OCI-LY7 (cell line): ENCODE measurements at regions not wholly inside any gene's neighbourhood (a gene's known extent, or its start where the extent isn't known, plus 50 kb on each side); places are given as distances from the start of the nearest gene placed in this dataset.
"Not testable (repeated sequence)": the region's sequence is repeated elsewhere in the genome, so short reads cannot be mapped to it uniquely, and the experiment has no call there.

Source experiments
- BruUV-seq: library from RNA; stranded (reverse); fragments of 400-500 nt; replicated peaks from 2 replicates; lab custom pipeline; 2021; lab: Mats Ljungman, UMichigan
- CTCF ChIA-PET: fragments of 300-600 bp; sonication (Branson Sonifier 250); formaldehyde crosslinking; loops from one replicate; lab custom pipeline; 2022; ENCODE audit warnings: antibody characterized with exemption; ENCODE audit not compliant: unreplicated experiment; lab: Charles Lee
- POLR2A ChIA-PET: fragments of 300-600 bp; sonication (Branson Sonifier 250); formaldehyde crosslinking; loops from one replicate; lab custom pipeline; 2022; ENCODE audit warnings: antibody characterized with exemption; lab: Charles Lee
- DNase-seq: peaks from one replicate; pipeline ENCODE4 v3.0.0-alpha.2; 2015; ENCODE audit warnings: low spot score
- H2AFZ ChIP-seq: fragments of 200-600 bp; sonication (generic), shearing (Covaris generic); 2 replicates; pipeline ENCODE4 v1.6.1; 2014; ENCODE audit warnings: mild to moderate bottlenecking, antibody characterized with exemption, low read length, moderate library complexity
- H3K27ac ChIP-seq: fragments of 200-600 bp; sonication (generic); 2 replicates; pipeline ENCODE4 v1.5.1; 2014; ENCODE audit warnings: mixed run types, low read depth, mild to moderate bottlenecking, moderate library complexity, low read length, inconsistent platforms; ENCODE audit not compliant: poor library complexity, severe bottlenecking
- H3K36me3 ChIP-seq: fragments of 200-600 bp; sonication (generic); 2 replicates; pipeline ENCODE4 v1.6.1; 2014; ENCODE audit warnings: mild to moderate bottlenecking, antibody characterized with exemption, low read length, moderate library complexity, mixed read lengths; ENCODE audit not compliant: insufficient read depth
- H3K4me1 ChIP-seq: fragments of 200-600 bp; sonication (generic); 2 replicates; pipeline ENCODE4 v1.5.1; 2014; ENCODE audit warnings: mild to moderate bottlenecking, low read length; ENCODE audit not compliant: insufficient read depth, poor library complexity, severe bottlenecking
- H3K4me2 ChIP-seq: fragments of 200-600 bp; sonication (generic); 2 replicates; pipeline ENCODE4 v1.6.1; 2014; ENCODE audit warnings: mild to moderate bottlenecking, low read length
- H3K4me3 ChIP-seq: fragments of 200-600 bp; sonication (generic); 2 replicates; pipeline ENCODE4 v1.5.1; 2014; ENCODE audit warnings: mild to moderate bottlenecking, low read depth, low read length; ENCODE audit not compliant: poor library complexity, severe bottlenecking
- H3K79me2 ChIP-seq: fragments of 200-600 bp; sonication (generic); 2 replicates; pipeline ENCODE4 v1.6.1; 2016; ENCODE audit warnings: low read depth, mild to moderate bottlenecking, low read length, moderate library complexity, mixed read lengths; ENCODE audit not compliant: insufficient read depth
- H3K9me2 ChIP-seq: fragments of 200-600 bp; sonication (generic); 2 replicates; pipeline ENCODE4 v1.6.1; 2016; ENCODE audit warnings: mild to moderate bottlenecking, low read length, mixed read lengths; ENCODE audit not compliant: insufficient read depth
- H3K9me3 ChIP-seq: fragments of 200-600 bp; sonication (generic); 2 replicates; pipeline ENCODE4 v1.6.1; 2014; ENCODE audit warnings: mild to moderate bottlenecking, mixed run types, low read length, mixed read lengths
- H4K20me1 ChIP-seq: fragments of 200-600 bp; sonication (generic); 2 replicates; pipeline ENCODE4 v1.6.1; 2014; ENCODE audit warnings: mild to moderate bottlenecking, antibody characterized with exemption, low read length, moderate library complexity, mixed read lengths; ENCODE audit not compliant: insufficient read depth
- EZH2phosphoT487 ChIP-seq: fragments of 200-600 bp; sonication (generic); IDR thresholded peaks from 2 replicates; pipeline ENCODE4 v1.6.1; 2018; ENCODE audit warnings: low read depth, borderline replicate concordance, mild to moderate bottlenecking, mixed run types, antibody characterized with exemption, low read length, moderate library complexity, mixed read lengths
- intact Hi-C: fragments of 100-400 bp; cut with micrococcal nuclease; formaldehyde crosslinking; loops from one replicate; pipeline ENCODE4 v1.10.0; 2022; ENCODE audit not compliant: unreplicated experiment
- TF ChIP-seq, protein P1 (sequence below): fragments of 200-600 bp; sonication (generic); conservative IDR thresholded peaks from 2 replicates; pipeline ENCODE4 v1.5.1; 2014; ENCODE audit warnings: mild to moderate bottlenecking, antibody characterized with exemption, low read length, moderate library complexity, mixed read lengths

DNA sequence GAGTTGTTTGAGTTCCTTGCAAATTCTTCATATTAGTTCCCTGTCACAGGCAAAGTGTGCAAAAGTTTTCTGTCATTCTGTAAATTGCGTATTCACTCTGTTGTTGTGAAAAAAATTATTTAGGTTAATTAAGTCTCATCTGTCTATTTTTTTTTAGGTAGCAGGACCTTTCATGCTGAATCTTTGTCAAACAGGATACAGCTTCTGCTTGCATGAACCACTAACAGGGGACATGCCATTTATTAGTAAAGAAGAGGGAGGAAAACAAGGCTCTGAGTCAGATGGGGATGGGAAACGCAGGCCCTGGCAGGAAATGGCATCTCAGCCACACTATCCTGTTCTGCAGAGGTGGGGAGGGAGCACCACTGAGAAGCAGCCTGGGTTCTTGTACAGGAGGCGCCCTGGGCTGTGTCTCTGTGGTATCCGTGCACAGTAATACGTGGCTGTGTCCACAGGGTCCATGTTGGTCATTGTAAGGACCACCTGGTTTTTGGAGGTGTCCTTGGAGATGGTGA lies 1243.8 kb downstream of the TMEM121 start:
- intact Hi-C loops, H3K79me2 ChIP-seq, H3K9me3 ChIP-seq, H3K9me2 ChIP-seq, H3K36me3 ChIP-seq, BruUV-seq, H3K4me3 ChIP-seq, POLR2A ChIA-PET, DNase-seq, H4K20me1 ChIP-seq, CTCF ChIA-PET: not testable (repeated sequence)
- H3K27ac ChIP-seq: peak overlapping the region; percentile 66
- peak overlapping the region; percentile 64 for H2AFZ ChIP-seq
- H3K4me2 ChIP-seq: peak overlapping the region; percentile 28; the same call in 1 of the 2 replicates
- H3K4me1 ChIP-seq: peaks cover 78% of the 10 kb centered on the region

- H3K36me3 ChIP-seq, H3K9me2 ChIP-seq, intact Hi-C loops, CTCF ChIA-PET, H4K20me1 ChIP-seq, BruUV-seq, POLR2A ChIA-PET, H3K79me2 ChIP-seq: not testable (repeated sequence)
- TF ChIP-seq, protein P1, sequence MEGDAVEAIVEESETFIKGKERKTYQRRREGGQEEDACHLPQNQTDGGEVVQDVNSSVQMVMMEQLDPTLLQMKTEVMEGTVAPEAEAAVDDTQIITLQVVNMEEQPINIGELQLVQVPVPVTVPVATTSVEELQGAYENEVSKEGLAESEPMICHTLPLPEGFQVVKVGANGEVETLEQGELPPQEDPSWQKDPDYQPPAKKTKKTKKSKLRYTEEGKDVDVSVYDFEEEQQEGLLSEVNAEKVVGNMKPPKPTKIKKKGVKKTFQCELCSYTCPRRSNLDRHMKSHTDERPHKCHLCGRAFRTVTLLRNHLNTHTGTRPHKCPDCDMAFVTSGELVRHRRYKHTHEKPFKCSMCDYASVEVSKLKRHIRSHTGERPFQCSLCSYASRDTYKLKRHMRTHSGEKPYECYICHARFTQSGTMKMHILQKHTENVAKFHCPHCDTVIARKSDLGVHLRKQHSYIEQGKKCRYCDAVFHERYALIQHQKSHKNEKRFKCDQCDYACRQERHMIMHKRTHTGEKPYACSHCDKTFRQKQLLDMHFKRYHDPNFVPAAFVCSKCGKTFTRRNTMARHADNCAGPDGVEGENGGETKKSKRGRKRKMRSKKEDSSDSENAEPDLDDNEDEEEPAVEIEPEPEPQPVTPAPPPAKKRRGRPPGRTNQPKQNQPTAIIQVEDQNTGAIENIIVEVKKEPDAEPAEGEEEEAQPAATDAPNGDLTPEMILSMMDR: peak; percentile 81
- peaks cover 17% of the 10 kb centered on the region for H3K9me3 ChIP-seq
- H2AFZ ChIP-seq: peak overlapping the region; percentile 86; the same call in 1 of the 2 replicates
- H3K4me1 ChIP-seq: peaks cover 48% of the 10 kb centered on the region
- DNase-seq: peak; percentile 87
- H3K27ac ChIP-seq: peak overlapping the region; percentile 55
- peak overlapping the region; percentile 74 for H3K4me2 ChIP-seq
- H3K4me3 ChIP-seq: peak overlapping the region; percentile 39
Measured at GRCh38 chr14:106774889-106775480, 1248.6 kb downstream of the TMEM121 start.

- ChIA-PET POLR2A (interaction anchor here (0.8 kb wide), 1 partner anchor 13 kb away, joined by 3 read pairs; no protein-coding TSS in a partner anchor), CTCF (interaction anchor here (1.0 kb wide), 1 partner anchor 36 kb away, joined by 5 read pairs; no protein-coding TSS in a partner anchor)
- Histone ChIP-seq H3K79me2 (no peaks in the 10 kb centered on the region), H3K4me2 (no peak overlapping the region), H3K4me3 (no peak overlapping the region), H4K20me1 (no peaks in the 10 kb centered on the region), H3K4me1 (peaks cover 41% of the 10 kb centered on the region), H3K27ac (no peak overlapping the region), H3K9me2 (no peaks in the 10 kb centered on the region), H2AFZ (no peak overlapping the region), H3K9me3 (peaks cover 17% of the 10 kb centered on the region), H3K36me3 (no peaks in the 10 kb centered on the region)
- TF ChIP-seq, protein P1: no peak
- no peak for TF ChIP-seq EZH2phosphoT487
- intact Hi-C loops: no loop called here
- BruUV-seq: no TSS peak
- no peak for DNase-seq
Measured at GRCh38 chr14:106776395-106776983, 1250.1 kb downstream of the TMEM121 start.
